K562 (cell line): ENCODE measurements at regions not wholly inside any gene's neighbourhood (a gene's known extent, or its start where the extent isn't known, plus 50 kb on each side); places are given as distances from the start of the nearest gene placed in this dataset.

Source experiments
- ATF1 ChIP-seq, 2 experiments: fragments of 450-650 bp in 1 of 2; IDR thresholded peaks; 2 replicates each; pipeline ENCODE4 v1.6.1; 2016; ENCODE audit warnings: missing compliant biosample characterization in 1 of 2, missing genetic modification characterization in 1 of 2
- GABPA ChIP-seq: fragments of 200-800 bp; sonication (Bioruptor generic); conservative IDR thresholded peaks from 2 replicates; pipeline ENCODE4 v1.6.1; 2016; ENCODE audit warnings: low read depth, missing genetic modification characterization, missing compliant biosample characterization
- KLF16 ChIP-seq: IDR thresholded peaks from 2 replicates; pipeline ENCODE4 v1.6.1; 2016; ENCODE audit warnings: antibody characterized with exemption
- MLX ChIP-seq, 2 experiments: fragments of 450-650 bp in 1 of 2; sonication (generic) in 1 of 2; formaldehyde crosslinking; conservative IDR thresholded peaks; 2 replicates each; pipeline versions ENCODE4 v1.4.0 to v1.8.1; 2020 to 2022; ENCODE audit warnings: mild to moderate bottlenecking in 1 of 2, missing genetic modification reagents in 1 of 2
- STAG1 ChIP-seq: sonication (generic); formaldehyde crosslinking; IDR thresholded peaks from 2 replicates; pipeline ENCODE4 v1.5.0; 2020; ENCODE audit warnings: missing genetic modification reagents, borderline replicate concordance
- THRA ChIP-seq: fragments of 450-650 bp; IDR thresholded peaks from 2 replicates; pipeline ENCODE4 v1.6.1; 2017; ENCODE audit warnings: mild to moderate bottlenecking, moderate library complexity
- TF ChIP-seq, protein P1 (sequence below), 2 experiments: IDR thresholded peaks; 2 replicates each; pipeline ENCODE4 v1.6.1; 2012; ENCODE audit warnings: improper control_type of control experiment in 2 of 2, low read depth in 2 of 2, low read length in 2 of 2, borderline replicate concordance in 1 of 2

GRCh38 chr12:58254463-58255100 lies 313.2 kb downstream of the ATP23 start:
- no peak for TF ChIP-seq MLX (CRISPR knock-in tag; conservative IDR thresholded peaks at IDR 0.05)
- TF ChIP-seq, protein P1, sequence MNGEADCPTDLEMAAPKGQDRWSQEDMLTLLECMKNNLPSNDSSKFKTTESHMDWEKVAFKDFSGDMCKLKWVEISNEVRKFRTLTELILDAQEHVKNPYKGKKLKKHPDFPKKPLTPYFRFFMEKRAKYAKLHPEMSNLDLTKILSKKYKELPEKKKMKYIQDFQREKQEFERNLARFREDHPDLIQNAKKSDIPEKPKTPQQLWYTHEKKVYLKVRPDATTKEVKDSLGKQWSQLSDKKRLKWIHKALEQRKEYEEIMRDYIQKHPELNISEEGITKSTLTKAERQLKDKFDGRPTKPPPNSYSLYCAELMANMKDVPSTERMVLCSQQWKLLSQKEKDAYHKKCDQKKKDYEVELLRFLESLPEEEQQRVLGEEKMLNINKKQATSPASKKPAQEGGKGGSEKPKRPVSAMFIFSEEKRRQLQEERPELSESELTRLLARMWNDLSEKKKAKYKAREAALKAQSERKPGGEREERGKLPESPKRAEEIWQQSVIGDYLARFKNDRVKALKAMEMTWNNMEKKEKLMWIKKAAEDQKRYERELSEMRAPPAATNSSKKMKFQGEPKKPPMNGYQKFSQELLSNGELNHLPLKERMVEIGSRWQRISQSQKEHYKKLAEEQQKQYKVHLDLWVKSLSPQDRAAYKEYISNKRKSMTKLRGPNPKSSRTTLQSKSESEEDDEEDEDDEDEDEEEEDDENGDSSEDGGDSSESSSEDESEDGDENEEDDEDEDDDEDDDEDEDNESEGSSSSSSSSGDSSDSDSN (IDR thresholded peaks at IDR 0.05; ENCODE audit: borderline replicate concordance in 1 of 2, low read depth in 2 of 2, low read length in 2 of 2), result no peak
- no peak for TF ChIP-seq STAG1 (CRISPR knock-in tag)
- TF ChIP-seq ATF1 (CRISPR knock-in tag; IDR thresholded peaks at IDR 0.05), result no peak
- no peak for TF ChIP-seq ATF1 (tag; IDR thresholded peaks at IDR 0.05)
- no peak for TF ChIP-seq THRA
- no peak for TF ChIP-seq KLF16
- no peak for TF ChIP-seq GABPA (tag)
